RWPE2 (cell line): ENCODE measurements at regions not wholly inside any gene's neighbourhood (a gene's known extent, or its start where the extent isn't known, plus 50 kb on each side); places are given as distances from the start of the nearest gene placed in this dataset.

Experiments
- ATAC-seq: fragments of 200-7000 bp; cut with Tn5 transposase; 3 replicates; pipeline ENCODE4 v1.9.1; 2021; ENCODE audit warnings: low read depth
- DNase-seq: peaks from one replicate; pipeline ENCODE4 v3.0.0-alpha.2; 2020; ENCODE audit warnings: low spot score
- H3K27ac ChIP-seq: fragments of 450-650 bp; 2 replicates; pipeline ENCODE4 v1.5.1; 2017; ENCODE audit warnings: mild to moderate bottlenecking; ENCODE audit not compliant: poor library complexity, severe bottlenecking
- H3K27me3 ChIP-seq: fragments of 250-450 bp; sonication (Bioruptor Pico); 2 replicates; pipeline ENCODE4 v1.5.1; 2021; ENCODE audit warnings: mild to moderate bottlenecking, moderate library complexity; ENCODE audit not compliant: insufficient read depth, poor library complexity, severe bottlenecking
- H3K36me3 ChIP-seq: fragments of 250-450 bp; sonication (Bioruptor Pico); 2 replicates; pipeline ENCODE4 v1.5.1; 2020; ENCODE audit warnings: low read depth, mild to moderate bottlenecking, moderate library complexity
- H3K4me1 ChIP-seq: fragments of 250-450 bp; sonication (Bioruptor Pico); 2 replicates; pipeline ENCODE4 v1.5.1; 2021; ENCODE audit warnings: mild to moderate bottlenecking, moderate library complexity; ENCODE audit not compliant: insufficient read depth, poor library complexity, severe bottlenecking
- H3K4me3 ChIP-seq: fragments of 250-450 bp; sonication (Bioruptor Pico); 2 replicates; pipeline ENCODE4 v1.5.1; 2021; ENCODE audit warnings: mild to moderate bottlenecking, moderate library complexity; ENCODE audit not compliant: severe bottlenecking
- H3K9me3 ChIP-seq: fragments of 250-450 bp; sonication (Bioruptor Pico); 2 replicates; pipeline ENCODE4 v1.5.1; 2021; ENCODE audit warnings: mild to moderate bottlenecking, moderate library complexity; ENCODE audit not compliant: severe bottlenecking
- TF ChIP-seq, protein P1 (sequence below): fragments of 450-650 bp; IDR thresholded peaks from one replicate; pipeline ENCODE4 v1.5.1; 2017; ENCODE audit warnings: mild to moderate bottlenecking, moderate library complexity; ENCODE audit not compliant: poor library complexity, severe bottlenecking

DNA sequence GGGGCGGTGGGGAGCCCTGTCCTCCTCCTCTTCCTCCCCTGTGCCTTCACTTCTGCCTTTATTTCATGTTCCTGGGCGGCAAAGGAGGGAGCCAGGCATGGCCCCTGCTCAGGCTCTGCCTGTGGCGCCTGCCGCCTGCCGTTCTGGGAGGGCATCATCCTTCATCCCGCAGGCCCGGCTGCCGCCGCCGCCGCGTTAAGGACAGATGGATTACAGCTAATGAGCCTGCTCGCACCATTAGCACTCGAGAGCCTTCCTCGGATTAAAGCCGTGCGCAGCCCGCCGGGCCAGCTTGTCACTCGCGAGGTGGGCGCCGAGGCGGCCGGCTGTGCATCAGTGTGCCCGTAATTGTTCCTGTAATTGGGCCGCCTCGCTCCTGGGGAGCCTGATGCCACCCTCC is 127.7 kb upstream of the GSE1 start:
- no peak for ATAC-seq
- Histone ChIP-seq H3K27me3 (no peaks in the 10 kb centered on the region), H3K36me3 (no peaks in the 10 kb centered on the region), H3K9me3 (no peaks in the 10 kb centered on the region), H3K27ac (no peak overlapping the region), H3K4me1 (no peaks in the 10 kb centered on the region), H3K4me3 (no peak overlapping the region)
- TF ChIP-seq, protein P1, sequence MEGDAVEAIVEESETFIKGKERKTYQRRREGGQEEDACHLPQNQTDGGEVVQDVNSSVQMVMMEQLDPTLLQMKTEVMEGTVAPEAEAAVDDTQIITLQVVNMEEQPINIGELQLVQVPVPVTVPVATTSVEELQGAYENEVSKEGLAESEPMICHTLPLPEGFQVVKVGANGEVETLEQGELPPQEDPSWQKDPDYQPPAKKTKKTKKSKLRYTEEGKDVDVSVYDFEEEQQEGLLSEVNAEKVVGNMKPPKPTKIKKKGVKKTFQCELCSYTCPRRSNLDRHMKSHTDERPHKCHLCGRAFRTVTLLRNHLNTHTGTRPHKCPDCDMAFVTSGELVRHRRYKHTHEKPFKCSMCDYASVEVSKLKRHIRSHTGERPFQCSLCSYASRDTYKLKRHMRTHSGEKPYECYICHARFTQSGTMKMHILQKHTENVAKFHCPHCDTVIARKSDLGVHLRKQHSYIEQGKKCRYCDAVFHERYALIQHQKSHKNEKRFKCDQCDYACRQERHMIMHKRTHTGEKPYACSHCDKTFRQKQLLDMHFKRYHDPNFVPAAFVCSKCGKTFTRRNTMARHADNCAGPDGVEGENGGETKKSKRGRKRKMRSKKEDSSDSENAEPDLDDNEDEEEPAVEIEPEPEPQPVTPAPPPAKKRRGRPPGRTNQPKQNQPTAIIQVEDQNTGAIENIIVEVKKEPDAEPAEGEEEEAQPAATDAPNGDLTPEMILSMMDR, result no peak
- no peak for DNase-seq

DNA sequence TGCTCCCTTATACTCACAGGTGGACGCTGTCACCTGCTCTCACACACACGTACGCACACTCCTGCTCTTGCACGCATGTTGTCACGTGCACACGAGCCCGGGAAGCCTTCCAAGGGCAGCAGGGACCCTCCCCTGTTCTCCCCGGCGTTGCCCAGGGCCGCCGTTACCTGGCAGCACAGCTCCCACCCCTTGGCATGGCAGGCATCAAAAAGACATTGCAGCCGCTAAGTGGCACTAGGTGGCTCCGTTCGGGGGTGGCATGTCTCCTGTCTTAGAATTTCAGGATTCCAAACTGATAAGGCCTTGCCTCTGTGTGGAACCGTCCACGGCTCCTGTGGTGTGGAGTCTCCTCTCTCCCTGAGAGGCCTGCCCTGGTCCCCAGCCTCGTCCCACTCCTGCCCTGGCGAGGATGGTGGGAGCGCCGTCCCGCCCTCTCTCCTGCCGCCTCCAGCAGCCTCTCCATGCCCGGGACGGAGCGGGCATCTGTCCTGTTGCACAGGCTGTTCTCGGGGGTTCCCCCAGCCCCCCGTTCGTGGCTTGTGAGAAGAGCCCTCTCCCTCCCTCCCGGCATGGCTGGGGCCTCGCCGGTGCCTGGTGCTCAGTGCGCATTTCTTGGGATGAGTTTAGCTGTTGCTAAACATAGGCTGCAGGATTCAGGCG is 126.7 kb upstream of the GSE1 start:
- no peak overlapping the region for H3K27ac ChIP-seq
- no peaks in the 10 kb centered on the region for H3K36me3 ChIP-seq
- H3K4me1 ChIP-seq, result no peaks in the 10 kb centered on the region
- no peak; the same call in 2 of the 3 replicates for ATAC-seq
- TF ChIP-seq, protein P1, result no peak
- no peaks in the 10 kb centered on the region for H3K9me3 ChIP-seq
- H3K27me3 ChIP-seq, result no peaks in the 10 kb centered on the region
- H3K4me3 ChIP-seq, result no peak overlapping the region
- DNase-seq, result no peak

DNA sequence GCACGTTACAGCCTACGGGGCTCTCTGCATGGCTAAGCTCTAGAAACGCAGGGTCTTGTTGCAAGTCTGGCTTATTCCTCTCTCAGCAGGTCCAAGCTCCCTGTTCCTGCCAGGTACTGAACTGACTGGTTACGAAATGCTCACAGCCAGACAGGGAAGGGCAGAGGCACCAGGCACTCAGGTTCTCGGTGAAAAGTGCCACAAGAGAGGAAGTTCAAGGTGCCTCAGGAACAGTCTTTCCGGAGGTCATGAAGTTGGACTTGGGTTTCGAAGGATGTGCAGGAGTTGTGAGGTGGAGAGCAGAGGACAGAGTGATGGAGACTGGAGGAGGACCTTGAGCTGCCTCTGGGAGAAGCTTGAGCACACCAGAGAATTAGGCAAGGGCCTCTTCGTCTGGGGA is 124.7 kb upstream of the GSE1 start:
- H3K4me3 ChIP-seq, result no peak overlapping the region
- H3K27me3 ChIP-seq, result no peaks in the 10 kb centered on the region
- DNase-seq (no peak), ATAC-seq (no peak)
- no peak overlapping the region for H3K27ac ChIP-seq
- TF ChIP-seq, protein P1, result no peak
- no peaks in the 10 kb centered on the region for H3K9me3 ChIP-seq
- H3K4me1 ChIP-seq, result peaks cover 10% of the 10 kb centered on the region
- no peaks in the 10 kb centered on the region for H3K36me3 ChIP-seq

DNA sequence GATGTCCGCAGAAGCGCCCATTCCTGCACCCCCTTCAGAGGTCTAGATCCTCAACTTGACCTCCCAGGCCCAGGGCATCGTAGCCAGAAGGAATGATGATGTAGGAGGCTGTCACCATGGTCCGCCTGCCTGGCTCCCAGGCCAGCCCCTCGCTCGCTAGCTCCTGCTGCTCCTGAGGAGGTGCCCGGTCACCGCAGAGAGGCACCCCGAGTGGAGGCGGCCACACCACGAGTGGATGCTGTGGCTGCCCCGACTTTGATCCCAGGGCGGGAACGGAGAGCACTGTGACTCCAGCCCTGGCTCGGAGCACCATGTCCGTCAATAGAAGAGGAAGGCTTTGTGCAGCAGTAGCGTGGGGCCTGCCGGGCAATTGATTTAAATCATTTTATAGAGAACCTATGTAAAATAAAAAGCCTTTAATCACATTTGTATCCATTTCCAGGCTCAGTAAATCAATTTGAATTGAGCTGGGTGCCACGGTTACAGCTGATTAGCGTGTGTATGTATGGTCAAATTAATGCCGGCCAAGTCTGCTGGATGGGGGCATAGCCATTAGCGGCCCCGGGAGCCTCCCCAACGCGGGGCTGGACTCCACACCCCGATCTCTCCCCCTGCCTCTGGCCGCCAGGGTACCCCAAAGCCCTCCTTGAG is 122.6 kb upstream of the GSE1 start:
- no peaks in the 10 kb centered on the region for H3K36me3 ChIP-seq
- no peak overlapping the region for H3K4me3 ChIP-seq
- no peak overlapping the region for H3K27ac ChIP-seq
- no peaks in the 10 kb centered on the region for H3K27me3 ChIP-seq
- ATAC-seq (no peak), DNase-seq (no peak)
- TF ChIP-seq, protein P1, result no peak
- H3K4me1 ChIP-seq, result peaks cover 10% of the 10 kb centered on the region
- no peaks in the 10 kb centered on the region for H3K9me3 ChIP-seq
